ENCODE measurements at regions not wholly inside any gene's neighbourhood (a gene's known extent, or its start where the extent isn't known, plus 50 kb on each side); places are given as distances from the start of the nearest gene placed in this dataset.

- TF ChIP-seq CTCF (IDR thresholded peaks at IDR 0.05; ENCODE audit: insufficient read depth, low read length) (no peak), REST (IDR thresholded peaks at IDR 0.05; ENCODE audit: insufficient replicate concordance, low read depth) (no peak), GABPA (IDR thresholded peaks at IDR 0.05; ENCODE audit: low read depth) (no peak), SPI1 (IDR thresholded peaks at IDR 0.05; ENCODE audit: borderline replicate concordance, low read depth) (no peak), POLR2AphosphoS5 (IDR thresholded peaks at IDR 0.05; ENCODE audit: low read depth) (no peak)
- DNase-seq (ENCODE audit: low read depth in 1 of 2, low spot score in 1 of 2), result no peak
- H3K27ac ChIP-seq (replicated peaks), result no peak overlapping the region
- H3K27me3 ChIP-seq (ENCODE audit: insufficient read depth, poor library complexity, severe bottlenecking), result no peaks in the 10 kb centered on the region
- no peak overlapping the region for H3K4me3 ChIP-seq (replicated peaks; ENCODE audit: insufficient read depth, low read length)
Observed at GRCh38 chr2:129708221-129708967, 271.1 kb upstream of the RAB6C start.

- Histone ChIP-seq H3K27me3 (ENCODE audit: insufficient read depth, poor library complexity, severe bottlenecking) (peaks cover 3% of the 10 kb centered on the region), H3K4me3 (replicated peaks; ENCODE audit: insufficient read depth, low read length) (no peak overlapping the region), H3K27ac (replicated peaks) (no peak overlapping the region)
- no peak for TF ChIP-seq SPI1 (IDR thresholded peaks at IDR 0.05; ENCODE audit: borderline replicate concordance, low read depth)
- TF ChIP-seq GABPA (IDR thresholded peaks at IDR 0.05; ENCODE audit: low read depth), result no peak
- no peak for TF ChIP-seq REST (IDR thresholded peaks at IDR 0.05; ENCODE audit: insufficient replicate concordance, low read depth)
- TF ChIP-seq CTCF (IDR thresholded peaks at IDR 0.05; ENCODE audit: insufficient read depth, low read length), result no peak
- TF ChIP-seq POLR2AphosphoS5 (IDR thresholded peaks at IDR 0.05; ENCODE audit: low read depth), result no peak
- DNase-seq (ENCODE audit: low read depth in 1 of 2, low spot score in 1 of 2), result no peak
Observed at GRCh38 chr2:129709001-129709955, 270.2 kb upstream of the RAB6C start.

- peaks cover 3% of the 10 kb centered on the region for H3K27me3 ChIP-seq (ENCODE audit: insufficient read depth, poor library complexity, severe bottlenecking)
Observed at GRCh38 chr2:129709956-129710598, 269.4 kb upstream of the RAB6C start.

More at GRCh38 chr2:129709956-129710598, 269.4 kb upstream of the RAB6C start:
- no peak overlapping the region for H3K4me3 ChIP-seq (replicated peaks; ENCODE audit: insufficient read depth, low read length)
- H3K27ac ChIP-seq (replicated peaks), result no peak overlapping the region
- TF ChIP-seq SPI1 (IDR thresholded peaks at IDR 0.05; ENCODE audit: borderline replicate concordance, low read depth) (no peak), REST (IDR thresholded peaks at IDR 0.05; ENCODE audit: insufficient replicate concordance, low read depth) (no peak), CTCF (IDR thresholded peaks at IDR 0.05; ENCODE audit: insufficient read depth, low read length) (no peak), GABPA (IDR thresholded peaks at IDR 0.05; ENCODE audit: low read depth) (no peak), POLR2AphosphoS5 (IDR thresholded peaks at IDR 0.05; ENCODE audit: low read depth) (no peak)
- DNase-seq (ENCODE audit: low read depth in 1 of 2, low spot score in 1 of 2), result no peak

All from HL-60 (cell line).